Fibroblast of skin of abdomen (primary cell): ENCODE measurements at regions not wholly inside any gene's neighbourhood (a gene's known extent, or its start where the extent isn't known, plus 50 kb on each side); places are given as distances from the start of the nearest gene placed in this dataset.
A peak's percentile ranks its signal among the peaks of the same experiment; 100 is the strongest.
"Not testable (repeated sequence)": the region's sequence is repeated elsewhere in the genome, so short reads cannot be mapped to it uniquely, and the experiment has no call there.

Experiments
- DNase-seq: peaks from one replicate; pipeline ENCODE4 v3.0.0-alpha.2; 2013

DNA sequence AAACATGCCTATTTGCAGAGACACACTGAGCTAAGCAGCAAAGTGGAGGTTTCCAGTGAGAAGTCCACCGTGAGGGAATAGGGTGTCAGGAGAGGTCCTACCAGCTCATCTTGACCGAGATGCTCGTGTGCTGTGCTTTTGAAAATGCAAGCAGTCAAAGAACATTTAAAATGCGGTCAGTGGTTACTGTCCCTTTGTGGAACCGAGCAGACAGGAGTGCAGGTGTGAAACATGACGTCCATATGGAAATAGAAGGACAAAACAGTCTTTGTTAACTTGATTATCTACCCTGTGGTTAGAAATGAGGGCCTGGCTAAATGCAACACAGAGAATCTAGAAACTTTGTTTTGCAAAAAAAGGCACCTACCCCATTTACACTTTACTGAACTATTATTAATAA, 473.3 kb downstream of the SPATA31A6 start:
- not testable (repeated sequence) for DNase-seq

DNA sequence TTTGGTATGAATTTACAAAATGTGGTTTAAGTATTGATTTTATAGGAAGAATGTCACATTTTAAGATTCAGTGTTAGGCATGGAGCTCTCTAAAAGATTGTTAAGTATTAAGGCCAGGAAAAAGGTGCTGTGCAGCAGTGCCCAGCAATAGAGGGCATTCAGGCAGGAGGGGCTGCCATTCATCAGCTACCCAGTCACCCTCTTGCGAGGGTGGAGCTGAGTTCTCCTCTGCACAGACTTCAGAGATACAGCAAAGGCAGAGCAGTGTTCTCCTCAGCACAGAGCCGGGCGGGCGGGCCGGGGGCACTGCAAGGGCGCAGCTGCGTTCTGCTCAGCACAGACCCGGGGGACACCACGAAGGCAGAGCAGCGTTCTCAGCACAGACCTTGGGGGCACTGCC, 474.0 kb downstream of the SPATA31A6 start:
- not testable (repeated sequence) for DNase-seq

DNA sequence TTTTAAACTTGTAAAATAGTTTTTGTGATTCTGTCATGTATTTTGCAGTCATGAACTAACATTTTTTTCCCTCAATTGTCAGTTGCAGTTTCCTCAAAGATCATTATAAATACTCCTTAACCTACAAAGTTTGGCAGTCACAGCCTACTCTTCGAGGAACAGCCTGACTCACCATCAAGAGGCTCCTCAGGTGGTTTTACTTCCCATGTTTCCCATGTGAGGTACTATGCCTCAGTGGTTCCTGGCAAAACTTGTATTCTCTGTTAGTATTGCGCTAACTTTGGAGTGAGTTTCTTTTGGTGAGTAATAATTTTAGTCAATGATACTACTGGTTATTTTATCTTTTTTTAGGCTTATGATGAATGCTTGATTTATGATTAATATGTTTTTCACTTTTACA, 513.7 kb downstream of the SPATA31A6 start:
- DNase-seq = not testable (repeated sequence)

DNA sequence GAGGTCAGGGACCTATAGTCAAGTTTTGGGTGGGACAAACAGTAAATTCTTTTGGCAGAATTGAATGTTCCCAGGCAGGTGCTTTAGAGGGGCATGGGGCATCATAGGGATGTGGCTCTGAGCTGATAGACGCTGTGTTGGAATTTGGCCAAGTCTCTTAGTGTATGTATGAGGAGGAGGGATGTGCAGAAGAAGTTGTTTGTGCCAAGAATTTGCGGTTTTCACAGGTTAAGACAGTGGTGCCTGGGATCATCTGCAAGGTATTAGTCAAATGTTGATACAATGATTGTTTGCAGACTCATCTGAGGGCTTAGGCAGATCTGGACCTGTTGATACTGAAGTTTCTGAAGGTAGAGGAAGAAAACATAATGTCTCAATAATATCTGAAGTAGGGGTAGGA, 519.4 kb downstream of the SPATA31A6 start:
- DNase-seq = not testable (repeated sequence)

DNA sequence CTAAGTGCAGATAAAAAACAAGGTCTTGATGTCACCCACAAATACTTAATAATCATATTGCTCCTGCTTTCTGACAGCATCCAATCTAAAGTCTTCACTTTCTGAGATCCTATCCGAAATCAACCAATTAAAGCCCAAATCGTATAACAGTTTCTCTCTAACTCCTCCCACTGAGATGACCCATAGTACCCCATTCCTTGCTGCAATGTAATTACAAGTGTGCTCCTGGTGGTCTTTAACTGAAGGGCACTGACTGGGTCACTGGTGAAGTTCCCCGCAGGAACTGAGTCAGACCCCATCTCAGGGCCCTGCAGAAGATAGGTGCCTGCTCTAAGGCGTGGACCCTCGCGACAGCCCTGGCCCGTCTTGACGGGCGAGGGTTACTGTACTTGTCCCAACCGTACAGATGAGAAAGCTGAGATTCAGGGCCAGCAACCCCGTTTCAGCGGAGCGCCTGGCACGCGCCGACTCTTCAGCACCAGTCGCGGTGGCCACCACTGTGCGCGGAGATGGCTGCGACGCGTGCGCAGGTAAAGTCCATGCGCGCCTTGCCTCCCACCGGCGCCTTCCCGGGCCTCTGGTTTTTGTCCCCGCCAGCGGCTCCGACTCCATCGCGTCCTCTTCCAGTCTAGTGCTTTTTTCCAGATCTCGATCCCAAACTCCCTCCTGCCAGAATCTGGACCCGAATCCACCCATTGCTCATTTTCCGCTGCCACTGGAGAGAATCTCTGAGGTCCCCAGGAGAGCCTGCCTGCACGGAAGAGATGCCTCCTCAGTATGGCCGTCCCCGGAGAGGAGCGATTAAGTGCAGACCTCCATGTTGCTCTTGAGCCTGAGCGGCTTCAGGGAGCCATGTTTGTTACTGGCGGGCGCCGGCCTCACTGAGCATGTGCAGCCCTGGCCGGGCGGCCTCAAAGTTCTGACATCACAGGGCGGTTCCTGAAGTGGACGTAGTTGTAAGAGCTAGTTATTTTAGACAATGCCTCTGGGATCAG, 541.7 kb downstream of the SPATA31A6 start:
- DNase-seq = not testable (repeated sequence)

DNA sequence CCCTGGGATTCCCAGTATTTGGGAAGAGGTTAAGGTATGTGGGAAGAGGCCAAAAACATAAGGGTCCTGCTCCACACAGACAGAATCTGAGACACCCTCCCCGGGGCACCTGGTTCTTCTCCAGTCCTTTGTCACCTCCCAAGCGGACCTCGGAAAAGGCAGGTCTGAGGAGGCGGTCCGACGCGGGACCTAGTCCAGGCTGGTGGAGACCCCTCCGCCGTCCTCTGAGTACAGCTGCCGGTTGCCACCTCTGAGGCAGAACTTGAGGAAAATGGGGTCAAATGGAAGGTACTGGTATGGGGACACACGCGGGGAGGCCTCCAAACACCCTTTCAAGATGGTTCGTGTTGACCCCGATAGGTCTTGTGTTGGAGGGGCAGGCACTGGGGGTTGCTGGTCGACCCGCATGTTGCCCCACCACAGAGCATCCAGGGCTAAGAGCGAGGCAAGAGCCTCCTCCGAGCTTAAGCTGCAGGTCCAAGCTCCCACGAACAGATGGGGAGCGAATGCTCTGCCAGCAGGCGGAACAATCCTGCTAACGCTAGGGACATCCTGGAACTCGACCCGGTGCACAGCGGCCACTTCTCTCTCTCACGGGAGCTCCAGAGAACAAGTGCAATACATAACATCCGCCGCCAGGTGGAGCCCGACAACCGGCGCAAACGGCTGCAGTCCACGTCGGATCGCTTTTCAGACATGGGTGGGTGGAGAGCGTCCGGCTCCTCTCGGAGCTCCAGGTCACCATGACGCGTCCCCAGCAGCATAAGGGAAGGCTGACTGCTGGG, 559.8 kb downstream of the SPATA31A6 start:
- peak; percentile 8 for DNase-seq

DNA sequence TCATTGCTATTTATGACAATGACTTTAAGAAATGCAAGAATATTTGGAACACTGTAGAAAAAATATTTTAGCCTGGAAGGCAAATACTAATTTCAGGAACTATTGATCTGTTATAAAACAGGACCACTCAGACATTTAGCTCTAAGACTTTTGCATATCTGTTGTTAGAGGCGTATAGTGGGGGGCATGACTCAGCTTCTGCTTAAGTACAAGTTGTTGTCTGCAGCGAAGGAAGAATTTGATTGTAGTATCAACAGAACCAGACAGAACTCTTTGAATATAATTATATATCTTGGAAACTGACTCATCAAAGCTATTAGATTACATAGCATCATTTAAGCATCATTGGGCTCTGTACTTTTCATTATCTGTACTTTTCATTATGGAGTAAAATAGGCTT, 573.8 kb downstream of the SPATA31A6 start:
- DNase-seq = not testable (repeated sequence)

DNA sequence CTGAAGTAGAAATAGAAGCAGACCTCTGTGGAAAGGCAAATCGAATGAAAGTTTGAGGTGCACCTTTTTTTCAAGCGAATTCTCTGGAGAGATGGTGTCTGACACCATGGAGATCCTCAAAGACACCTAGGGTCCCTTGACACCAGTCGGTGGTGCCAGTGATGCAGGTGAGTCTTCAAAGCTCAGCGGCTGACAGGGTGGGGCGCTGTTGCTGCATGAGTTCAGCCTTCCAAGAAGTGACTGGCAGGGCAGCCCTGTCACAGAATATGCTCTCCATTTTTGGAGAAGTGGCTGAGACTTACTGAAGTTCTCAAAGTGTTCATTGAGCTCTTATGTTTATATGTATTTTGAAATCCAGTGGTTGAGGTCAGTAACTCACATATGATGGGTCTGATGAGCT, 575.9 kb downstream of the SPATA31A6 start:
- not testable (repeated sequence) for DNase-seq

DNA sequence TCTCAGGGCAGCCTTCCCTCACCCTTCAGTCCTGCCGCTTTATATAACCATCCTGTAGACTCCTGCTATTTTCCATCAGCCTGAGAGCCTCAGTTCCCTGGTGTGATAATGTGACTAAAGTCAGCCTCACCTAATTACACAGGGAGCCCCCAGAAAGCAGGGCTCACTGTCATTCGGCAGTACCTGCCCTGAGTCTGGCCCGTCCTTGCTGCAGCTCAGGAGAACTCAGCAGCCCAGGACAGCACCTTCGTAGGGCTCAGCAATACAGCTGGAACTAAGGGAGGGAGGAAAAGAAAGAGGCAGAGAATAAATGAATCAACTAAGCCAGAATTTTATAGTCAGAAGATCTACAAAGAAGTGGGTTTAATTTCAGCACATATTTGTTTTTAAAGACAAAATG, 598.7 kb downstream of the SPATA31A6 start:
- not testable (repeated sequence) for DNase-seq

DNA sequence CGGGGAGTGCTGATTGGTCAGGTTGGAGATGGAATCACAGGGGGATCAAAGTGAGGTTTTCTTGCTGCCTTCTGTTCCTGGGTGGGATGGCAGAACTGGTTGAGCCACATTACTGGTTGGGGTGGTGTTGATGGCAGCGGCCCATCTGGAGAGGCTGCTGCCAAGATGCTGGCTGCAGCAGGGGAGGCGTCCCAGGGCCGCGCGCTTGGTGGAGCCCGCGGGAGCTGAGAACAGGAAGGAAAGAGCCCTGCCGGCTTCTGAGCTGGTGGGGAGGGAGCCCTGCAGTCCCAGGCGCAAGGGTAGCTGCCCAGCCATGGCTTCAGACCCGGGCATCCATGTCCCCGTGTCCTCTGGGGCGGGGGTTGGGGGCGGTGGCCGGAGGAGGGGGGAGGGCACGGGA, 609.3 kb downstream of the SPATA31A6 start:
- not testable (repeated sequence) for DNase-seq

DNA sequence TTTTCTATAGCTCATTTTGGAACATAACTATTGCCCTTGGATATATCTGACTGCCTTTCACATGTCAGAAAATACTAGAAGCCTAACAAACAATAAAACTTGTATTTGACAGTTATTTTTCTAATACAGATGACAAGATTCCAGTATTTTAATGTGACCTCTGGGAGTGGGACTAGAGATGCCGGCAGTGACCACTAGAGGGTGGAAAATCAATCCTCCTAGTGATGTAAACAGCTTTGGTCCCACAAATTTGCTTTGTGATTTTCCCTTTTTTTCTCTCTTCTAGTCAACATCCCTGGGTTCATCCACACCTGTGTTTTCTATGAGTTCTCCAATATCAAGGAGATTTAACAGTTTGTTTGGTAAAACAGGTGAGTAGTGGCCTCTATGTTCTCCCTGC, 615.1 kb downstream of the SPATA31A6 start:
- DNase-seq = not testable (repeated sequence)

DNA sequence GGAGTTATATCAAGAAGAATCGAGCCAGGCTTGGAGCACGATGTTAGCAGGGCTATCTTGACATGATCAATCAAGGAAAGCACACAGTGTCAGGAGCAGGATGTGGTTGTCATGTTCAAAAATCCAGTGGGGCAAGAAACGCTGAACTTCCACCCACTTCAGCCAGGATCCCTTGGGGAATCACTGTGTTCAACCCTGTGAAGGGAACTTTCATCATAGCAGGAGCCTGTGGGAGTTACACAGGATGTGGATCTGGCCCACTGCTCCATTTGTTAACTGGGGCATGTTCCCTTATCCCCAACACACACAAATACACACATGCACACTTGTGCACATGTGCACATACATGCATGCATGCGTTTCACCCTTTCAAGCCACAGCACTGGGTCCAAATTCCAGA, 619.3 kb downstream of the SPATA31A6 start:
- DNase-seq = not testable (repeated sequence)

DNA sequence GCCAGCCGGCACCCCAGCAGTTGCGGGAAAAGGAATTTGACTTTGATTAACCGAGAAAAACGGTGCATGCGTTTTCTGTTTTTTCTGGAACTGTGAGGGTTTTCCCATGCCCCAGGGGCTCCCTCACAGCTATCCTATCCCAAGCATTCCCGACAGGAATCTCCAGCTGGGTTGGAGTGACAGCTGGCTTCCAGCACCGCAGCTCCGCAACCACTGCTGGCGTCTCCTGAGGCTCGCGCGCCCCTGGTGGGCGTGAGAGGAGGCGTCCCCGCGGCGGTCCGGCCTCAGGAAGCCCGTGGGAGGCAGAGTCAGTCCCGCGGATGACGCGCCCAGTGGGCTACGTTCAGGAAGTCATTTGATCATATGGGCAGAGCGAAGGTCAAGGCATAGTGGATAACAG, 623.2 kb downstream of the SPATA31A6 start:
- DNase-seq = not testable (repeated sequence)

DNA sequence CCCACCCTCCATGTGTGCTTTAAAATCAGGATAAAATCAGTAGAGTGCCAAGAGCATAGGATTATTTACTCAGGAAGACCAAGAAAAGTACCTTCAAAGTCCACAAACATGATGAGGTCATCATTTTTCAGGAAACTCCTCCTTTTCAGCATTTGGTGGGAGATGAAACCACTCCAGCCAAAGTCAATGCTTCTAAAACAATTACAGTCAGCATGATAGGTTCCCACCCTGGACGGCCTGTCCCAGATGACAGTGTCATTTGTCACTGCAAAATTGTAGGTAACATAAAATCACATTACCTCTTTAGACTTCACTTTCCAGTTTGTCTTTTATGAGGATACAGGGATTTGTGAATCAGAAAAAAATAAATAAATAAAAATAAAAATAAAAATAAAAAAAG, 638.0 kb downstream of the SPATA31A6 start:
- not testable (repeated sequence) for DNase-seq

DNA sequence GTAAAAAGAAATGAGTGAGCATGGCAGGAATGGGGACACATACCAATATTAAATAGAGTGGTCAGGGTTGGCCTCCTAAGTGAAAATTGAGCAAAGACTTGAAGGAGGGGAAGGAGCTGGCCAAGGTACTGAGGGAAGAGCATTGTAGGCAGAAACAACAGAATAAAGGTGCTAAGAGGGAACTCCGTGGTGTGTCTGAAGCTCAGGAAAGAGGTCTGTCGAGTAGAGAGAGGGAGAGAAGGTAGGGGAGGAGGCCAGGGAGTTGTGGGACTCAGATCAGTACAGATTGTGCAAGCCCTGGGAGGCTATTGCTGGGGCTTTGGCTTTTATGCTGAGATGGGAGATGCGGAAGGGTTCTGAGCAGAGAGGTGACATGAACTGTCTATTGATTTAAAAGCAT, 664.7 kb downstream of the SPATA31A6 start:
- DNase-seq = not testable (repeated sequence)

DNA sequence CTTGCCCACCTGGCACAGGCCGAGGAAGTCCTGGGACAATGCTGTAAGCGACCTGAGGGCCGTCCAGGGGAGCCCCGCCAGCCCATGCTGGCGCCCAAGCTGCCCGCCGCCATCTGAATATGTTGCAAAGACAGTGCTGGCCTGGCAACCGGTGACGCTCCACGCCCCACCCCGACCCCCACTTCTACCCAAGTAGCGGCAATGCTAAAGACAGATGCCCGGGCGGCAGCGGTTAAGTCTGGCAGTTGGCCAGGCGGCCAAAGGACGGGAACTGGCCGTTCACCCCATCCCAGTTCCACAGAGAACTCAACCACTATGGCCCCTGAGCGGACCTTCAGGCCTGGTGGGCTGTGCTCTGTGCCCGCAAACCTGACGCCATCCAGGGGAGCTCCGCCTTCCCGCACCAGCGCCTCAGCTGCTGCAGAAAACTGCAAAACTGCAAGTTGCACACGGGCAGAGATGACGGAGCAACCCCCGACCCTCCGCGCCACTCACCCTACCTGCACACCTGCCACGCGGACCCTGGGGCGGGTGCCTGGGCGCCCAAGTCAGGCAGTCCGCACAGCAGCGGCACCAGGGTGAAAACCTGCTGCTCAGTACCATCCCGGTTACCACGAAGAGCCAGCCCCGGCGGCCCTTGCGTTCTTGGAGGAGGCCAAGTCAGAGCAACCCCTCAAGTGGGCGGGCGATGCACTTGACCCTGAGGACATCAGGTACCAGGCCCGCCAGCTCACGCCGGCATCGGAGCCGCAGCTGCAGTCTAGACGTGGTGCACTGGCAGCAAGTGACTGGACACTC, 667.6 kb downstream of the SPATA31A6 start:
- DNase-seq = not testable (repeated sequence)

DNA sequence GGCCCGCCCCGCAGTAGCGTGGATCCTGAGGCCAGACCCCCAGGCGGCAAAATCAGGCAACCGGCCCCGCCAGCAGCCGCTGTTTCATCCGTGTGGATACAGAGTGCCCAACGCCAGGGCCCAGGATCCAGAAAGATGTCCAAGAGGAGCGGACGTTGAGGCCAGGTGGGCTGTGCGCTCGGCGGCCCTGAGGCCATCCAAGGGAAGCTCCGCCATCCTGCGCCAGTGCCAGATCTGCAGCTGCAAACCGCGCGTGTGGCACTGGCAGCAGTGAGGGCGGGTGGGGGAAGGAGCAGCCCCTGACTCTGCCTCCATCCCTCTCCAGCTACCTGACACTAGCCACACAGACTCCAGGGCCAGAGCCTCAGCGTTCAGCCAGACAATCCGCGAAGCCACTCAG, 668.2 kb downstream of the SPATA31A6 start:
- DNase-seq = not testable (repeated sequence)

DNA sequence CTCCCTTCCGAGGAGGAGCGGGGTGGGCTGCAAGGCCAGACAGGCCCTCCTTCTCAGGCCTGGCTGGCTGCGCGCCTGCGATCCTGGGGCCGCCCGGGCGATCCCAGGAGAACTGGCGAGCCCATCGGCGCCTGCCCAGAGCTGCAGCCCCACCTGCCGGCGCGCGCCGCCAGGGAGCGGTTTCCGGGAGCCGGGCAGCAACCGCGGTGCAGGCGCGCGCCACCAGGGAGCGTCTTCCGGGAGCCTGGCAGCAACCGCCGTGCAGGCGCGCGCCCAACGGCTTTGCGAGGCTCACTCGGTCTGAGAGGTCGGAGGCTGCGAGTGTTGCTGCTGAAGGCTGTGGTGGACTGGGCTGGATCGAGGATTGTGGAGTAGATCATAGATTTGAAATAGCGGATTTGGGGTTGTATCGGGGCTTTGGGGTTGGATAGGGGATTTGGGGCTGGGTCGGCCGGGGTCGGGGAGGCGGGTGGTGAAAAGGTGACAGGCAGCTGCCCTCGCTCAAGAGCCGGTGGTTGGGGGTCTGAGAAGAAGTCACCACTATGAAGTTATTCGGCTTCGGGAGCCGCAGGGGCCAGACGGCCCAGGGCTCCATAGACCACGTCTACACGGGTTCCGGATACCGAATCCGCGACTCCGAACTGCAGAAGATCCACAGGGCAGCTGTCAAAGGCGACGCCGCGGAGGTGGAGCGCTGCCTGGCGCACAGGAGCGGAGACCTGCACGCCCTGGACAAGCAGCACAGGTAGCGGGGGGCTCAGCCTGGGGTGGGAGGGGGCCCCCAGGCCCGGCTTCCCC, 668.9 kb downstream of the SPATA31A6 start:
- not testable (repeated sequence) for DNase-seq

DNA sequence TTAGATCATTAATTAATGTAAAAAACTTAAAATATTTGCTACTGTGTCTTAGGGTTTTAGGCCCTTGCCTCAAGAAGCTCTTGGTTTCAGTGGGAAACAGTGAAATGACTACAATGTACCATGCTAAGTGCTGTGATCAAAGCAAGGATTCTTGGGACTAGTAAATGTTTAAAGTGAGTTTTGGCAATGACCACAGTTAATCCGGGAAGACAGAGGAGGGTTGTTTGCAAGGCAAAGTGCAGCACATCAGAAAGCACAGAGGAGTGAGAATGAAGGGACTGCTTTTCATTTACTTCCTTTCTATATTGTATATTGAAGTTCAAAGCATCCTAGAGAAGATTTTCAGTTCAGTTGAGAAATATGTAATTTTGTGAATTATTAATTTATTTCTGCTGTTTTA, 676.7 kb downstream of the SPATA31A6 start:
- not testable (repeated sequence) for DNase-seq

DNA sequence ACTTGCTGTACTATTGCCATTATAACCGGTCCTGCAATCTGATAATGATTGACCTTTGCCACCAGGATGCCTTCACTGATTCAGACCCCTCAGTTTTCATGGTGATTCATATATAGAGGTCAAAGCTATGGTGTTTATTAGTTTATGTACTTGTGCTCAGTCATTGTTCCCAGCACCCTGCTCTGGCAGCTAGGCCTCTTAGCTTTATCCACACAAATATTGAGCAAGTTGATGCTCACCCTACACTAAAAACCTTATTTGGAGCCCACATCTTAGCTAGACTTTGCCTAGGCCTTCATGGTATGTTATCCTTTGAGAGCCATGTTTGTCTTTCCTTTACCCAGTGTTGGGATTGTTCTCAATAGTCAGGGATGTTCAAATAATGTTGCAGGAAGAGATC, 679.0 kb downstream of the SPATA31A6 start:
- DNase-seq = not testable (repeated sequence)
